SK-N-SH treated with all-trans-retinoic acid at 6 μM for 48 hours (cell line): ENCODE measurements at regions not wholly inside any gene's neighbourhood (a gene's known extent, or its start where the extent isn't known, plus 50 kb on each side); places are given as distances from the start of the nearest gene placed in this dataset.

Source experiments
- ATAC-seq: fragments of 200-7000 bp; cut with Tn5 transposase; 3 replicates; pipeline ENCODE4 v1.9.1; 2020; ENCODE audit warnings: mild to moderate bottlenecking, moderate library complexity
- ARNTL ChIP-seq: fragments of 450-650 bp; formaldehyde crosslinking; IDR thresholded peaks from 2 replicates; pipeline ENCODE4 v1.5.0; 2020; ENCODE audit warnings: low read depth, mild to moderate bottlenecking, moderate library complexity, borderline replicate concordance
- BACH2 ChIP-seq: fragments of 250-450 bp; sonication (Bioruptor Pico); IDR thresholded peaks from 2 replicates; pipeline ENCODE4 v1.9.0; 2021; ENCODE audit warnings: mild to moderate bottlenecking, borderline replicate concordance
- CSDC2 ChIP-seq: fragments of 250-450 bp; sonication (Bioruptor Pico); IDR thresholded peaks from 2 replicates; pipeline ENCODE4 v1.5.0; 2020; ENCODE audit warnings: mild to moderate bottlenecking, moderate library complexity
- CSRNP3 ChIP-seq: fragments of 250-450 bp; sonication (Bioruptor Pico); IDR thresholded peaks from 2 replicates; pipeline ENCODE4 v1.5.1; 2021; ENCODE audit warnings: mild to moderate bottlenecking, moderate library complexity
- GLIS3 ChIP-seq: fragments of 250-450 bp; sonication (Bioruptor Pico); IDR thresholded peaks from 2 replicates; pipeline ENCODE4 v1.5.0; 2020; ENCODE audit warnings: mild to moderate bottlenecking, moderate library complexity
- ISL1 ChIP-seq: fragments of 250-450 bp; sonication (Bioruptor Pico); IDR thresholded peaks from 2 replicates; pipeline ENCODE4 v2.1.2; 2022; ENCODE audit warnings: mild to moderate bottlenecking, moderate library complexity
- OSR1 ChIP-seq: fragments of 250-450 bp; sonication (Bioruptor Pico); IDR thresholded peaks from 2 replicates; pipeline ENCODE4 v1.8.0; 2022; ENCODE audit warnings: moderate library complexity, mild to moderate bottlenecking, inconsistent platforms
- PATZ1 ChIP-seq: fragments of 250-450 bp; sonication (Bioruptor Pico); IDR thresholded peaks from 2 replicates; pipeline ENCODE4 v1.8.0; 2020; ENCODE audit warnings: mild to moderate bottlenecking, moderate library complexity, borderline replicate concordance
- POU6F1 ChIP-seq: fragments of 250-450 bp; sonication (Bioruptor Pico); IDR thresholded peaks from 2 replicates; pipeline ENCODE4 v1.8.0; 2021; ENCODE audit warnings: low read depth, mild to moderate bottlenecking, moderate library complexity, borderline replicate concordance
- PPARA ChIP-seq: fragments of 250-450 bp; sonication (Bioruptor Pico); IDR thresholded peaks from 2 replicates; pipeline ENCODE4 v1.5.0; 2020; ENCODE audit warnings: mild to moderate bottlenecking, borderline replicate concordance
- RARB ChIP-seq: fragments of 250-450 bp; sonication (Bioruptor Pico); IDR thresholded peaks from 2 replicates; pipeline ENCODE4 v1.8.0; 2021; ENCODE audit warnings: mild to moderate bottlenecking, moderate library complexity
- SNAI2 ChIP-seq: fragments of 250-450 bp; sonication (Bioruptor Pico); IDR thresholded peaks from 2 replicates; pipeline ENCODE4 v1.5.0; 2020; ENCODE audit warnings: mild to moderate bottlenecking, moderate library complexity
- TCF4 ChIP-seq: fragments of 250-450 bp; sonication (Bioruptor Pico); IDR thresholded peaks from 2 replicates; pipeline ENCODE4 v1.8.0; 2021; ENCODE audit warnings: mild to moderate bottlenecking, moderate library complexity, borderline replicate concordance
- TOX ChIP-seq: fragments of 250-450 bp; sonication (Bioruptor Pico); IDR thresholded peaks from 2 replicates; pipeline ENCODE4 v1.8.0; 2021; ENCODE audit warnings: mild to moderate bottlenecking, moderate library complexity, borderline replicate concordance
- ZC3H10 ChIP-seq: fragments of 250-450 bp; sonication (Bioruptor Pico); IDR thresholded peaks from 2 replicates; pipeline ENCODE4 v1.5.1; 2021; ENCODE audit warnings: mild to moderate bottlenecking, moderate library complexity
- ZFP3 ChIP-seq: fragments of 250-450 bp; sonication (Bioruptor Pico); IDR thresholded peaks from 2 replicates; pipeline ENCODE4 v1.5.0; 2020; ENCODE audit warnings: mild to moderate bottlenecking, moderate library complexity
- ZFP30 ChIP-seq: fragments of 450-650 bp; formaldehyde crosslinking; IDR thresholded peaks from 2 replicates; pipeline ENCODE4 v1.5.0; 2022; ENCODE audit warnings: mild to moderate bottlenecking, moderate library complexity
- ZNF565 ChIP-seq: fragments of 450-650 bp; formaldehyde crosslinking; conservative IDR thresholded peaks from 2 replicates; pipeline ENCODE4 v1.5.0; 2020; ENCODE audit warnings: low read depth, mild to moderate bottlenecking, moderate library complexity
- ZNF8 ChIP-seq: fragments of 450-650 bp; formaldehyde crosslinking; IDR thresholded peaks from 2 replicates; pipeline ENCODE4 v1.5.0; 2020; ENCODE audit warnings: mild to moderate bottlenecking, moderate library complexity
- TF ChIP-seq, protein P1 (sequence below): fragments of 250-450 bp; sonication (Bioruptor Pico); IDR thresholded peaks from 2 replicates; pipeline ENCODE4 v1.5.1; 2020; ENCODE audit warnings: low read depth, mild to moderate bottlenecking, moderate library complexity

GRCh38 chr14:84397631-84398030 lies 1132.3 kb upstream of the FLRT2 start (continued):
- TF ChIP-seq CSRNP3 (CRISPR knock-in tag) (no peak), ZFP3 (CRISPR knock-in tag) (no peak), ZC3H10 (no peak), SNAI2 (CRISPR knock-in tag) (no peak), TCF4 (CRISPR knock-in tag) (no peak), CSDC2 (CRISPR knock-in tag) (no peak), ZNF565 (CRISPR knock-in tag) (no peak)

DNA sequence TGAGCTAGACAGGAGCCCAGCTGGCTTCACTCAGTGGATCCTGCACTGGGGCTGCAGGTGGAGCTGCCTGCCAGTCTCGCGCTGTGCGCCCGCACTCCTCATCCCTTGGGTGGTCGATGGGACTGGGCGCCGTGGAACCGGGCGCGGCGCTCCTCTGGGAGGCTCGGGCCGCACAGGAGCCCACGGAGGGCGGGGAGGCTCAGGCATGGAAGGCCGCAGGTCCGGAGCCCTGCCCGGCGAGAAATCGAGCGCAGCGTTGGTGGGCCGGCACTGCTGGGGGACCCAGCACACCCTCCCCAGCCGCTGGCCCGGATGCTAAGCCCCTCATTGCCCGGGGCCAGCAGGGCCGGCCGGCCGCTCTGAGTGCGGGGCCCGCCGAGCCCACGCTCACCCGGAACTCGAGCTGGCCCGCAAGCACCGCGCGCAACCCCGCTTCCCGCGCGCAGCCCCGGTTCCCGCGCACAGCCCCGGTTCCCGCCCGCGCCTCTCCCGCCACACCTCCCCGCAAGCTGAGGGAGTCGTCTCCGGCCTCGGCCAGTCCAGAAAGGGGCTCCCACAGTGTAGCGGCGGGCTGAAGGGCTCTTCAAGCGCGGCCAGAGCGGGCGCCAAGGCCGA lies 1130.5 kb upstream of the FLRT2 start:
- no peak for ATAC-seq
- no peak for TF ChIP-seq RARB (CRISPR knock-in tag)

DNA sequence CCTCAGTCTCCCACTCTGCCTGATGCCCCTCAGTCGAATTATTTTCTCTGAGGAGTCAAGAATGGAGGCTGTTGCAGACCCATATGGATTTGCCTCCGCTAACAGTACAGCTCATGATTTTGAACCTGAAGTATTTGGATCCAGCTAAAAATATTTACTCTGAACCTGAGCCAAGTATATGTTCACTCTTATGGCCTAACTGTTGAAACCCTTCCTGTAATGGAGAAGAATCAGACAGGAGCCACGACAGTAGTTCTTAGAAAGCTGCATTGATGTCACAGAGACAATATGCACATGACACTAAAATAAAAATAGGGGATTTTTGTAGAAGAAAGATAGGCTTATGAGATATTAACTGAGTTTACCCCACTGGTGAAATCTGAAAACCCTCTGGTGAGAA lies 1128.3 kb upstream of the FLRT2 start:
- ATAC-seq = no peak
- TF ChIP-seq ZNF8 = no peak

- TF ChIP-seq PPARA = no peak
- TF ChIP-seq OSR1 (CRISPR knock-in tag) = no peak
- TF ChIP-seq, all 23 proteins: peak for 0
- no peak for ATAC-seq
Measured at GRCh38 chr14:84403585-84403984, 1126.4 kb upstream of the FLRT2 start.

GRCh38 chr14:84404246-84404645 lies 1125.7 kb upstream of the FLRT2 start:
- ATAC-seq = no peak
- no peak for TF ChIP-seq CSRNP3 (CRISPR knock-in tag)
- no peak for TF ChIP-seq ZC3H10
- no peak for TF ChIP-seq SNAI2 (CRISPR knock-in tag)
- no peak for TF ChIP-seq TOX
- no peak for TF ChIP-seq ZFP30 (CRISPR knock-in tag)
- no peak for TF ChIP-seq POU6F1
- TF ChIP-seq, protein P1, sequence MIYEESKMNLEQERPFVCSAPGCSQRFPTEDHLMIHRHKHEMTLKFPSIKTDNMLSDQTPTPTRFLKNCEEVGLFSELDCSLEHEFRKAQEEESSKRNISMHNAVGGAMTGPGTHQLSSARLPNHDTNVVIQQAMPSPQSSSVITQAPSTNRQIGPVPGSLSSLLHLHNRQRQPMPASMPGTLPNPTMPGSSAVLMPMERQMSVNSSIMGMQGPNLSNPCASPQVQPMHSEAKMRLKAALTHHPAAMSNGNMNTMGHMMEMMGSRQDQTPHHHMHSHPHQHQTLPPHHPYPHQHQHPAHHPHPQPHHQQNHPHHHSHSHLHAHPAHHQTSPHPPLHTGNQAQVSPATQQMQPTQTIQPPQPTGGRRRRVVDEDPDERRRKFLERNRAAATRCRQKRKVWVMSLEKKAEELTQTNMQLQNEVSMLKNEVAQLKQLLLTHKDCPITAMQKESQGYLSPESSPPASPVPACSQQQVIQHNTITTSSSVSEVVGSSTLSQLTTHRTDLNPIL (CRISPR knock-in tag) = no peak
- TF ChIP-seq ARNTL (CRISPR knock-in tag) = no peak
- TF ChIP-seq GLIS3 (CRISPR knock-in tag) = no peak
- TF ChIP-seq ISL1 (CRISPR knock-in tag) = no peak
- TF ChIP-seq OSR1 (CRISPR knock-in tag) = no peak
- TF ChIP-seq BACH2 (CRISPR knock-in tag) = no peak
- no peak for TF ChIP-seq PATZ1 (CRISPR knock-in tag)
- no peak for TF ChIP-seq PPARA
